ENCODE measurements at regions not wholly inside any gene's neighbourhood (a gene's known extent, or its start where the extent isn't known, plus 50 kb on each side); places are given as distances from the start of the nearest gene placed in this dataset.
"Not testable (repeated sequence)": the region's sequence is repeated elsewhere in the genome, so short reads cannot be mapped to it uniquely, and the experiment has no call there.

GRCh38 chr7:73176813-73177212 lies 91.0 kb upstream of the SPDYE9 start:
- TF ChIP-seq, protein P1, sequence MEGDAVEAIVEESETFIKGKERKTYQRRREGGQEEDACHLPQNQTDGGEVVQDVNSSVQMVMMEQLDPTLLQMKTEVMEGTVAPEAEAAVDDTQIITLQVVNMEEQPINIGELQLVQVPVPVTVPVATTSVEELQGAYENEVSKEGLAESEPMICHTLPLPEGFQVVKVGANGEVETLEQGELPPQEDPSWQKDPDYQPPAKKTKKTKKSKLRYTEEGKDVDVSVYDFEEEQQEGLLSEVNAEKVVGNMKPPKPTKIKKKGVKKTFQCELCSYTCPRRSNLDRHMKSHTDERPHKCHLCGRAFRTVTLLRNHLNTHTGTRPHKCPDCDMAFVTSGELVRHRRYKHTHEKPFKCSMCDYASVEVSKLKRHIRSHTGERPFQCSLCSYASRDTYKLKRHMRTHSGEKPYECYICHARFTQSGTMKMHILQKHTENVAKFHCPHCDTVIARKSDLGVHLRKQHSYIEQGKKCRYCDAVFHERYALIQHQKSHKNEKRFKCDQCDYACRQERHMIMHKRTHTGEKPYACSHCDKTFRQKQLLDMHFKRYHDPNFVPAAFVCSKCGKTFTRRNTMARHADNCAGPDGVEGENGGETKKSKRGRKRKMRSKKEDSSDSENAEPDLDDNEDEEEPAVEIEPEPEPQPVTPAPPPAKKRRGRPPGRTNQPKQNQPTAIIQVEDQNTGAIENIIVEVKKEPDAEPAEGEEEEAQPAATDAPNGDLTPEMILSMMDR (IDR thresholded peaks at IDR 0.05): not testable (repeated sequence)
- not testable (repeated sequence) for TF ChIP-seq POLR2A (IDR thresholded peaks at IDR 0.05)

All from uterus (tissue), 2 donors.